Fibroblast of mammary gland (primary cell): ENCODE measurements at regions not wholly inside any gene's neighbourhood (a gene's known extent, or its start where the extent isn't known, plus 50 kb on each side); places are given as distances from the start of the nearest gene placed in this dataset.

Source experiments
- DNase-seq: peaks from one replicate; pipeline ENCODE4 v3.0.0-alpha.2; 2010; ENCODE audit warnings: low read depth
- H3K4me3 ChIP-seq: 2 replicates; pipeline ENCODE4 v1.5.1; 2011; ENCODE audit warnings: low read depth, mild to moderate bottlenecking, low read length, moderate library complexity; ENCODE audit not compliant: control insufficient read depth
- CTCF ChIP-seq: conservative IDR thresholded peaks from 2 replicates; pipeline ENCODE4 v1.5.1; 2011; ENCODE audit warnings: low read depth, low read length, inconsistent platforms; ENCODE audit not compliant: control insufficient read depth, insufficient read depth

- no peak overlapping the region for H3K4me3 ChIP-seq
- no peak for DNase-seq
- no peak for TF ChIP-seq CTCF
These were observed 931.6 kb downstream of the BRD1 start for GRCh38 chr22:48895831-48896765.

- H3K4me3 ChIP-seq: no peak overlapping the region
- DNase-seq: no peak
- no peak for TF ChIP-seq CTCF
These were observed 932.3 kb downstream of the BRD1 start for GRCh38 chr22:48895336-48895735.

- H3K4me3 ChIP-seq: no peak overlapping the region
- TF ChIP-seq CTCF: no peak
- no peak for DNase-seq
These were observed 932.8 kb downstream of the BRD1 start for GRCh38 chr22:48894804-48895250.

GRCh38 chr22:48894064-48894671, 933.5 kb downstream of the BRD1 start:
- no peak for TF ChIP-seq CTCF
- DNase-seq: no peak
- H3K4me3 ChIP-seq: no peak overlapping the region

GRCh38 chr22:48893288-48894063, 934.2 kb downstream of the BRD1 start:
- no peak for DNase-seq
- no peak overlapping the region for H3K4me3 ChIP-seq
- no peak for TF ChIP-seq CTCF

- no peak overlapping the region for H3K4me3 ChIP-seq
- no peak for DNase-seq
- TF ChIP-seq CTCF: no peak
These were observed 934.9 kb downstream of the BRD1 start for GRCh38 chr22:48892578-48893287.
